ENCODE measurements at regions not wholly inside any gene's neighbourhood (a gene's known extent, or its start where the extent isn't known, plus 50 kb on each side); places are given as distances from the start of the nearest gene placed in this dataset.

GRCh38 chr20:33933469-33933909 is 60.2 kb upstream of the RALY start:
- TF ChIP-seq CTCF (IDR thresholded peaks at IDR 0.05) = peak in 4 of 6 experiments; percentile 45 to 77 (median 63)
- TF ChIP-seq POLR2A (IDR thresholded peaks at IDR 0.05) = no peak

Measured in thyroid gland (tissue), 4 donors.